Trophoblast cell (in vitro differentiated cells and primary cell): ENCODE measurements at regions not wholly inside any gene's neighbourhood (a gene's known extent, or its start where the extent isn't known, plus 50 kb on each side); places are given as distances from the start of the nearest gene placed in this dataset.
A peak's percentile ranks its signal among the peaks of the same experiment; 100 is the strongest.

ENCODE experiments used
- DNase-seq, 2 donors: peaks; one replicate each; pipeline ENCODE4 v3.0.0-alpha.2; 2016
- H2AFZ ChIP-seq: 2 replicates; pipeline ENCODE4 v1.6.1; 2013; ENCODE audit warnings: low read length, moderate library complexity, mild to moderate bottlenecking; ENCODE audit not compliant: insufficient read depth, poor library complexity
- H2AK5ac ChIP-seq: 2 replicates; pipeline ENCODE4 v1.6.1; 2013; ENCODE audit warnings: mild to moderate bottlenecking, low read length
- H2BK120ac ChIP-seq: 2 replicates; pipeline ENCODE4 v1.6.1; 2013; ENCODE audit warnings: low read length, mild to moderate bottlenecking, moderate library complexity; ENCODE audit not compliant: insufficient read depth, poor library complexity
- H2BK12ac ChIP-seq: 2 replicates; pipeline ENCODE4 v1.6.1; 2013; ENCODE audit warnings: mild to moderate bottlenecking, low read length, moderate library complexity
- H2BK5ac ChIP-seq: 2 replicates; pipeline ENCODE4 v1.6.1; 2013; ENCODE audit warnings: low read length, low read depth, moderate library complexity, mild to moderate bottlenecking; ENCODE audit not compliant: poor library complexity
- H3K14ac ChIP-seq: 2 replicates; pipeline ENCODE4 v1.6.1; 2013; ENCODE audit warnings: mild to moderate bottlenecking, low read length
- H3K18ac ChIP-seq: 2 replicates; pipeline ENCODE4 v1.6.1; 2013; ENCODE audit warnings: mild to moderate bottlenecking, low read length
- H3K23ac ChIP-seq: 2 replicates; pipeline ENCODE4 v1.6.1; 2013; ENCODE audit warnings: low read length
- H3K27ac ChIP-seq: 2 replicates; pipeline ENCODE4 v1.5.1; 2013; ENCODE audit warnings: low read depth, mild to moderate bottlenecking, inconsistent platforms, low read length, moderate library complexity
- H3K27me3 ChIP-seq: 2 replicates; pipeline ENCODE4 v1.6.1; 2013; ENCODE audit warnings: inconsistent platforms, mild to moderate bottlenecking, low read length, moderate library complexity; ENCODE audit not compliant: insufficient read depth
- H3K36me3 ChIP-seq, 2 experiments: 1 replicate in 1 of 2; 2 replicates in 1 of 2; pipeline ENCODE4 v1.6.1; 2013; ENCODE audit warnings: low read length in 2 of 2, mild to moderate bottlenecking in 2 of 2, moderate library complexity in 1 of 2; ENCODE audit not compliant: insufficient read depth in 2 of 2, control insufficient read depth in 1 of 2
- H3K4ac ChIP-seq: 2 replicates; pipeline ENCODE4 v1.6.1; 2013; ENCODE audit warnings: low read depth, mild to moderate bottlenecking, low read length, moderate library complexity
- H3K4me1 ChIP-seq, 2 experiments: 1 replicate in 1 of 2; 2 replicates in 1 of 2; pipeline ENCODE4 v1.6.1; 2013; ENCODE audit warnings: low read length in 2 of 2, mild to moderate bottlenecking in 2 of 2, moderate library complexity in 1 of 2; ENCODE audit not compliant: insufficient read depth in 2 of 2, control insufficient read depth in 1 of 2
- H3K4me2 ChIP-seq: 2 replicates; pipeline ENCODE4 v1.6.1; 2013; ENCODE audit warnings: inconsistent platforms, mild to moderate bottlenecking, low read length, moderate library complexity
- H3K4me3 ChIP-seq: 2 replicates; pipeline ENCODE4 v1.5.1; 2013; ENCODE audit warnings: mild to moderate bottlenecking, low read depth, low read length, inconsistent platforms
- H3K79me1 ChIP-seq: one replicate; pipeline ENCODE4 v1.6.1; 2013; ENCODE audit warnings: low read length
- H3K79me2 ChIP-seq: 2 replicates; pipeline ENCODE4 v1.6.1; 2013; ENCODE audit warnings: low read length, mild to moderate bottlenecking; ENCODE audit not compliant: control insufficient read depth, insufficient read depth, poor library complexity
- H3K9ac ChIP-seq: 2 replicates; pipeline ENCODE4 v1.6.1; 2013; ENCODE audit warnings: mild to moderate bottlenecking, low read length
- H3K9me3 ChIP-seq: 2 replicates; pipeline ENCODE4 v1.6.1; 2013; ENCODE audit warnings: low read depth, mild to moderate bottlenecking, control low read depth, inconsistent platforms, low read length; ENCODE audit not compliant: insufficient read depth
- H4K12ac ChIP-seq: 2 replicates; pipeline ENCODE4 v1.6.1; 2013; ENCODE audit warnings: low read depth, mild to moderate bottlenecking, low read length, moderate library complexity
- H4K8ac ChIP-seq: 2 replicates; pipeline ENCODE4 v1.6.1; 2013; ENCODE audit warnings: low read depth, mild to moderate bottlenecking, low read length, moderate library complexity
- H4K91ac ChIP-seq: one replicate; pipeline ENCODE4 v1.6.1; 2013; ENCODE audit warnings: low read depth, mild to moderate bottlenecking, low read length, moderate library complexity
- WGBS: extraction: QIAGEN DNeasy Blood & Tissue Kit; methylation state at CpG from one replicate; pipeline ENCODE4 v1.1.7; 2013; ENCODE audit warnings: missing lambda C conversion rate; ENCODE audit not compliant: insufficient read length, insufficient coverage; ENCODE audit errors: extremely low coverage; 5-methylcytosine and 5-hydroxymethylcytosine counted together

GRCh38 chr12:75894965-75895754, 136.4 kb downstream of the PHLDA1 start:
- Histone ChIP-seq H3K27me3 (no peaks in the 10 kb centered on the region), H4K91ac (no peak overlapping the region), H3K4me2 (no peak overlapping the region), H2AK5ac (no peak overlapping the region), H3K18ac (no peak overlapping the region), H3K4ac (no peak overlapping the region), H4K12ac (no peak overlapping the region), H2BK120ac (no peak overlapping the region), H3K23ac (no peak overlapping the region), H3K9ac (no peak overlapping the region), H4K8ac (no peak overlapping the region), H2BK5ac (no peak overlapping the region), H3K27ac (no peak overlapping the region), H3K79me1 (no peaks in the 10 kb centered on the region), H2BK12ac (no peak overlapping the region), H3K4me1 (no peaks in the 10 kb centered on the region), H3K36me3 (no peaks in the 10 kb centered on the region), H3K14ac (no peak overlapping the region), H2AFZ (no peak overlapping the region), H3K4me3 (no peak overlapping the region), H3K9me3 (no peaks in the 10 kb centered on the region), H3K79me2 (no peaks in the 10 kb centered on the region)
- WGBS = no CpG with 5 or more reads among the region's 4 CpGs
- DNase-seq = peak in 1 of 2 donors; percentile 53

GRCh38 chr12:75893765-75894164, 137.8 kb downstream of the PHLDA1 start:
- Histone ChIP-seq H2BK12ac (no peak overlapping the region), H3K9me3 (no peaks in the 10 kb centered on the region), H3K27me3 (no peaks in the 10 kb centered on the region), H3K14ac (no peak overlapping the region), H3K9ac (no peak overlapping the region), H3K36me3 (no peaks in the 10 kb centered on the region), H2AK5ac (no peak overlapping the region), H4K8ac (no peak overlapping the region), H3K79me2 (no peaks in the 10 kb centered on the region), H2BK120ac (no peak overlapping the region), H3K23ac (no peak overlapping the region), H3K4me3 (no peak overlapping the region), H3K4me2 (no peak overlapping the region), H2AFZ (no peak overlapping the region), H3K4ac (no peak overlapping the region), H3K18ac (no peak overlapping the region), H3K4me1 (peaks cover 3 to 4% of the 10 kb centered on the region in 2 experiments), H3K79me1 (no peaks in the 10 kb centered on the region), H4K12ac (no peak overlapping the region), H4K91ac (no peak overlapping the region), H3K27ac (no peak overlapping the region), H2BK5ac (no peak overlapping the region)
- DNase-seq = no peak
- WGBS = no CpG with 5 or more reads among the region's 3 CpGs

- no peak overlapping the region for H3K4ac ChIP-seq
- no peak overlapping the region for H3K4me3 ChIP-seq
- H3K9ac ChIP-seq = no peak overlapping the region
- H3K79me2 ChIP-seq = no peaks in the 10 kb centered on the region
- H2BK5ac ChIP-seq = no peak overlapping the region
- no peak overlapping the region for H4K12ac ChIP-seq
- WGBS = no CpG with 5 or more reads among the region's 5 CpGs
- no peak overlapping the region for H3K23ac ChIP-seq
- no peaks in the 10 kb centered on the region for H3K9me3 ChIP-seq
- no peak overlapping the region for H3K4me2 ChIP-seq
- H3K27ac ChIP-seq = no peak overlapping the region
- no peaks in the 10 kb centered on the region for H3K79me1 ChIP-seq
- H2AK5ac ChIP-seq = no peak overlapping the region
- no peak overlapping the region for H2BK120ac ChIP-seq
- no peak overlapping the region for H2BK12ac ChIP-seq
- H4K91ac ChIP-seq = no peak overlapping the region
- H3K18ac ChIP-seq = no peak overlapping the region
- H3K14ac ChIP-seq = no peak overlapping the region
- no peaks in the 10 kb centered on the region for H3K27me3 ChIP-seq
- H3K36me3 ChIP-seq = no peaks in the 10 kb centered on the region
- peak; percentile 88 to 92 for DNase-seq
- H4K8ac ChIP-seq = no peak overlapping the region
- peaks cover 3 to 4% of the 10 kb centered on the region in 2 experiments for H3K4me1 ChIP-seq
- H2AFZ ChIP-seq = no peak overlapping the region
Measured at GRCh38 chr12:75892731-75893408, 138.7 kb downstream of the PHLDA1 start.

- Histone ChIP-seq H3K4me2 (no peak overlapping the region), H3K9me3 (no peaks in the 10 kb centered on the region), H3K9ac (no peak overlapping the region), H2BK12ac (no peak overlapping the region), H3K27ac (peak overlapping the region; percentile 22), H3K4ac (no peak overlapping the region), H2BK5ac (no peak overlapping the region), H3K4me3 (no peak overlapping the region), H3K4me1 (peaks cover 3 to 4% of the 10 kb centered on the region in 2 experiments), H2AK5ac (no peak overlapping the region), H4K91ac (no peak overlapping the region), H3K23ac (no peak overlapping the region), H2AFZ (no peak overlapping the region), H3K14ac (no peak overlapping the region), H3K27me3 (no peaks in the 10 kb centered on the region), H3K36me3 (no peaks in the 10 kb centered on the region), H2BK120ac (no peak overlapping the region), H4K8ac (no peak overlapping the region), H4K12ac (no peak overlapping the region), H3K79me1 (no peaks in the 10 kb centered on the region), H3K79me2 (no peaks in the 10 kb centered on the region), H3K18ac (no peak overlapping the region)
- no CpG with 5 or more reads among the region's 3 CpGs for WGBS
- peak; percentile 31 to 58 for DNase-seq
Measured at GRCh38 chr12:75891072-75891471, 140.5 kb downstream of the PHLDA1 start.
